GM12878 (cell line): ENCODE measurements at regions not wholly inside any gene's neighbourhood (a gene's known extent, or its start where the extent isn't known, plus 50 kb on each side); places are given as distances from the start of the nearest gene placed in this dataset.

Experiments used
- ATAC-seq: fragments of 200-7000 bp; cut with Tn5 transposase; 3 replicates; pipeline ENCODE4 v1.9.1; 2020; ENCODE audit warnings: mild to moderate bottlenecking, moderate library complexity
- BruUV-seq: library from RNA; stranded (reverse); fragments of 400-500 nt; replicated peaks from 2 replicates; lab custom pipeline; 2021; lab: Mats Ljungman, UMichigan
- CTCF ChIA-PET: fragments of 300-600 bp; sonication (Branson Sonifier 250); formaldehyde crosslinking; extraction: SDS; loops from one replicate; lab custom pipeline; 2021; ENCODE audit warnings: inconsistent platforms; lab: Yijun Ruan, JAX
- POLR2A ChIA-PET: fragments of 350-600 bp; formaldehyde crosslinking; extraction: SDS; loops from one replicate; lab custom pipeline; 2021; ENCODE audit warnings: inconsistent platforms; lab: Charles Lee
- RAD21 ChIA-PET: fragments of 300-600 bp; sonication (Branson Sonifier 250); formaldehyde crosslinking; loops from one replicate; lab custom pipeline; 2023; ENCODE audit warnings: antibody characterized with exemption; ENCODE audit not compliant: unreplicated experiment; lab: Charles Lee
- SMC1A ChIA-PET: fragments of 300-600 bp; sonication (Branson Sonifier 250); formaldehyde crosslinking; loops from one replicate; lab custom pipeline; 2023; ENCODE audit not compliant: unreplicated experiment, uncharacterized antibody; lab: Charles Lee
- DNase-seq: peaks from one replicate; pipeline ENCODE4 v3.0.0-alpha.2; 2011; ENCODE audit warnings: low read depth, low spot score
- FAIRE-seq: peaks from 3 replicates; lab custom pipeline; 2011; peaks lifted over from hg19 to GRCh38; lab: Jason Lieb, UNC
- H2AFZ ChIP-seq: 2 replicates; pipeline ENCODE4 v1.6.0; 2011; ENCODE audit warnings: low read depth, low read length, control low read depth; ENCODE audit not compliant: control insufficient read depth
- H3K27ac ChIP-seq: 2 replicates; pipeline ENCODE4 v1.5.1; 2011; ENCODE audit warnings: control low read depth; ENCODE audit not compliant: control insufficient read depth, insufficient read depth
- H3K27me3 ChIP-seq, 2 experiments: replicated peaks in 1 of 2; 2 replicates each; pipeline versions ENCODE4 v1.6.0 to v1.6.1; 2011; ENCODE audit warnings: low read length in 1 of 2; ENCODE audit not compliant: control insufficient read depth in 2 of 2, insufficient read depth in 2 of 2
- H3K36me3 ChIP-seq, 2 experiments: 2 replicates each; pipeline ENCODE4 v1.5.1; 2011; ENCODE audit warnings: low read length in 1 of 2; ENCODE audit not compliant: control insufficient read depth in 2 of 2, insufficient read depth in 2 of 2
- H3K4me1 ChIP-seq: 2 replicates; pipeline ENCODE4 v1.6.1; 2011; ENCODE audit warnings: mild to moderate bottlenecking, low read length, moderate library complexity, mixed read lengths; ENCODE audit not compliant: control insufficient read depth, insufficient read depth
- H3K4me2 ChIP-seq: 2 replicates; pipeline ENCODE4 v1.6.0; 2011; ENCODE audit warnings: control low read depth; ENCODE audit not compliant: control insufficient read depth, insufficient read depth
- H3K4me3 ChIP-seq: fragments of 200-600 bp; sonication (generic); 2 replicates; pipeline ENCODE4 v1.5.1; 2016
- H3K79me2 ChIP-seq: 2 replicates; pipeline ENCODE4 v1.6.0; 2011; ENCODE audit warnings: low read length; ENCODE audit not compliant: control insufficient read depth, insufficient read depth
- H3K9ac ChIP-seq: 2 replicates; pipeline ENCODE4 v1.8.0; 2011; ENCODE audit warnings: low read length, control low read depth, mixed read lengths; ENCODE audit not compliant: control insufficient read depth, insufficient read depth
- H3K9me3 ChIP-seq: replicated peaks from 3 replicates; pipeline ENCODE4 v1.5.1; 2011; ENCODE audit warnings: mild to moderate bottlenecking, low read length; ENCODE audit not compliant: control insufficient read depth, insufficient read depth
- H4K20me1 ChIP-seq: 2 replicates; pipeline ENCODE4 v1.6.0; 2011; ENCODE audit not compliant: control insufficient read depth, insufficient read depth
- BACH1 ChIP-seq: fragments of 450-650 bp; IDR thresholded peaks from 2 replicates; pipeline ENCODE4 v1.6.1; 2017; ENCODE audit warnings: mild to moderate bottlenecking, borderline replicate concordance
- CHD2 ChIP-seq: IDR thresholded peaks from 2 replicates; pipeline ENCODE4 v1.6.1; 2011; ENCODE audit warnings: low read depth, low read length, improper control_type of control experiment, borderline replicate concordance
- HDGF ChIP-seq: fragments of 450-650 bp; IDR thresholded peaks from 2 replicates; pipeline ENCODE4 v1.6.1; 2016; ENCODE audit warnings: antibody characterized with exemption
- IKZF1 ChIP-seq: fragments of 450-650 bp; conservative IDR thresholded peaks from 2 replicates; pipeline ENCODE4 v1.6.1; 2017; ENCODE audit warnings: antibody characterized with exemption, mild to moderate bottlenecking
- MEF2B ChIP-seq: fragments of 450-650 bp; IDR thresholded peaks from 2 replicates; pipeline ENCODE4 v1.6.1; 2018; ENCODE audit warnings: mild to moderate bottlenecking, moderate library complexity; ENCODE audit not compliant: partially characterized antibody, poor library complexity, severe bottlenecking
- POLR2AphosphoS2 ChIP-seq: IDR thresholded peaks from 2 replicates; pipeline ENCODE4 v1.6.1; 2011; ENCODE audit warnings: low read depth, mild to moderate bottlenecking, low read length, improper control_type of control experiment, moderate library complexity
- POLR2AphosphoS5 ChIP-seq: IDR thresholded peaks from 2 replicates; pipeline ENCODE4 v1.6.1; 2011; ENCODE audit warnings: mild to moderate bottlenecking, low read length, inconsistent platforms
- RELA ChIP-seq: fragments of 450-650 bp; IDR thresholded peaks from 2 replicates; pipeline ENCODE4 v1.8.0; 2014; ENCODE audit warnings: borderline replicate concordance; ENCODE audit not compliant: partially characterized antibody
- SMAD1 ChIP-seq: fragments of 450-650 bp; IDR thresholded peaks from 2 replicates; pipeline ENCODE4 v1.6.1; 2018; ENCODE audit warnings: mild to moderate bottlenecking, low read depth; ENCODE audit not compliant: partially characterized antibody
- TBL1XR1 ChIP-seq: IDR thresholded peaks from 2 replicates; pipeline ENCODE4 v1.6.1; 2012; ENCODE audit warnings: low read depth, low read length, improper control_type of control experiment
- WGBS: methylation state at CpG from one replicate; pipeline ENCODE4 v1.1.6; 2016; ENCODE audit warnings: low lambda C conversion rate; ENCODE audit not compliant: insufficient replicate concordance, insufficient coverage; ENCODE audit errors: missing lambda C conversion rate; 5-methylcytosine and 5-hydroxymethylcytosine counted together
- in situ Hi-C: fragments of 300-500 bp; cut with MboI; formaldehyde crosslinking; loops from 9 replicates; pipeline ENCODE4 v1.14.3; 2018; ENCODE audit warnings: mixed read lengths
- intact Hi-C: fragments of 100-400 bp; cut with micrococcal nuclease; formaldehyde crosslinking; loops from one replicate; pipeline ENCODE4 v1.14.2; 2022; ENCODE audit not compliant: unreplicated experiment
- TF ChIP-seq, protein P1 (sequence below): fragments of 450-650 bp; IDR thresholded peaks from 2 replicates; pipeline ENCODE4 v1.6.1; 2017; ENCODE audit warnings: mild to moderate bottlenecking
- TF ChIP-seq, protein P2 (sequence below): IDR thresholded peaks from 2 replicates; pipeline ENCODE4 v1.6.1; 2012; ENCODE audit warnings: improper control_type of control experiment, low read depth, low read length; ENCODE audit not compliant: insufficient replicate concordance
- TF ChIP-seq, protein P3 (sequence below): fragments of 450-650 bp; IDR thresholded peaks from 2 replicates; pipeline ENCODE4 v1.6.1; 2017; ENCODE audit warnings: mild to moderate bottlenecking, low read depth, inconsistent platforms; ENCODE audit not compliant: poor library complexity, severe bottlenecking

DNA sequence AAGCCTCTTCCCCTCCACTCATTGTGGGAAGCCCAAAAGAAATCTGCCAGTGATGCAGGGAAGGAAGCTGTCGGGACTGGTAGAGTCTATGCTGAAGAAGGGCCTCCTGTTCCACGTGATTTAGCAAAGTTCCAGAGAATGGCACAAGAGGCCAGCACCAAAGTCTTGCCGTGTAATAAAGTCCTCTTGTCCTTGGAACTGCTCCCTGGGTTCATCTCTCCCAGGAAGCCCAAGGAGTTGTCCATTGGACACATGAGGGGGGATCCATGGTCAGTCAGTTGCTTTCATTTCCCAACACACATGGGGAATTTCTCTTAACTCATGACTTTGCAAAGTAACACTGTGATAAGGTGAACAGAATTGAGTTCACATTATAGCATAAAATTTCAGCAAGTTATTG is 116.1 kb upstream of the RAB4A start:
- no peaks in the 10 kb centered on the region for H3K36me3 ChIP-seq
- no peak overlapping the region for H3K27ac ChIP-seq
- TF ChIP-seq MEF2B (no peak), POLR2AphosphoS2 (no peak), RELA (no peak), POLR2AphosphoS5 (no peak), IKZF1 (no peak), HDGF (no peak), BACH1 (no peak), CHD2 (no peak), SMAD1 (no peak), TBL1XR1 (no peak)
- TF ChIP-seq, protein P1, sequence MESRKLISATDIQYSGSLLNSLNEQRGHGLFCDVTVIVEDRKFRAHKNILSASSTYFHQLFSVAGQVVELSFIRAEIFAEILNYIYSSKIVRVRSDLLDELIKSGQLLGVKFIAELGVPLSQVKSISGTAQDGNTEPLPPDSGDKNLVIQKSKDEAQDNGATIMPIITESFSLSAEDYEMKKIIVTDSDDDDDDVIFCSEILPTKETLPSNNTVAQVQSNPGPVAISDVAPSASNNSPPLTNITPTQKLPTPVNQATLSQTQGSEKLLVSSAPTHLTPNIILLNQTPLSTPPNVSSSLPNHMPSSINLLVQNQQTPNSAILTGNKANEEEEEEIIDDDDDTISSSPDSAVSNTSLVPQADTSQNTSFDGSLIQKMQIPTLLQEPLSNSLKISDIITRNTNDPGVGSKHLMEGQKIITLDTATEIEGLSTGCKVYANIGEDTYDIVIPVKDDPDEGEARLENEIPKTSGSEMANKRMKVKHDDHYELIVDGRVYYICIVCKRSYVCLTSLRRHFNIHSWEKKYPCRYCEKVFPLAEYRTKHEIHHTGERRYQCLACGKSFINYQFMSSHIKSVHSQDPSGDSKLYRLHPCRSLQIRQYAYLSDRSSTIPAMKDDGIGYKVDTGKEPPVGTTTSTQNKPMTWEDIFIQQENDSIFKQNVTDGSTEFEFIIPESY = no peak
- TF ChIP-seq, protein P2, sequence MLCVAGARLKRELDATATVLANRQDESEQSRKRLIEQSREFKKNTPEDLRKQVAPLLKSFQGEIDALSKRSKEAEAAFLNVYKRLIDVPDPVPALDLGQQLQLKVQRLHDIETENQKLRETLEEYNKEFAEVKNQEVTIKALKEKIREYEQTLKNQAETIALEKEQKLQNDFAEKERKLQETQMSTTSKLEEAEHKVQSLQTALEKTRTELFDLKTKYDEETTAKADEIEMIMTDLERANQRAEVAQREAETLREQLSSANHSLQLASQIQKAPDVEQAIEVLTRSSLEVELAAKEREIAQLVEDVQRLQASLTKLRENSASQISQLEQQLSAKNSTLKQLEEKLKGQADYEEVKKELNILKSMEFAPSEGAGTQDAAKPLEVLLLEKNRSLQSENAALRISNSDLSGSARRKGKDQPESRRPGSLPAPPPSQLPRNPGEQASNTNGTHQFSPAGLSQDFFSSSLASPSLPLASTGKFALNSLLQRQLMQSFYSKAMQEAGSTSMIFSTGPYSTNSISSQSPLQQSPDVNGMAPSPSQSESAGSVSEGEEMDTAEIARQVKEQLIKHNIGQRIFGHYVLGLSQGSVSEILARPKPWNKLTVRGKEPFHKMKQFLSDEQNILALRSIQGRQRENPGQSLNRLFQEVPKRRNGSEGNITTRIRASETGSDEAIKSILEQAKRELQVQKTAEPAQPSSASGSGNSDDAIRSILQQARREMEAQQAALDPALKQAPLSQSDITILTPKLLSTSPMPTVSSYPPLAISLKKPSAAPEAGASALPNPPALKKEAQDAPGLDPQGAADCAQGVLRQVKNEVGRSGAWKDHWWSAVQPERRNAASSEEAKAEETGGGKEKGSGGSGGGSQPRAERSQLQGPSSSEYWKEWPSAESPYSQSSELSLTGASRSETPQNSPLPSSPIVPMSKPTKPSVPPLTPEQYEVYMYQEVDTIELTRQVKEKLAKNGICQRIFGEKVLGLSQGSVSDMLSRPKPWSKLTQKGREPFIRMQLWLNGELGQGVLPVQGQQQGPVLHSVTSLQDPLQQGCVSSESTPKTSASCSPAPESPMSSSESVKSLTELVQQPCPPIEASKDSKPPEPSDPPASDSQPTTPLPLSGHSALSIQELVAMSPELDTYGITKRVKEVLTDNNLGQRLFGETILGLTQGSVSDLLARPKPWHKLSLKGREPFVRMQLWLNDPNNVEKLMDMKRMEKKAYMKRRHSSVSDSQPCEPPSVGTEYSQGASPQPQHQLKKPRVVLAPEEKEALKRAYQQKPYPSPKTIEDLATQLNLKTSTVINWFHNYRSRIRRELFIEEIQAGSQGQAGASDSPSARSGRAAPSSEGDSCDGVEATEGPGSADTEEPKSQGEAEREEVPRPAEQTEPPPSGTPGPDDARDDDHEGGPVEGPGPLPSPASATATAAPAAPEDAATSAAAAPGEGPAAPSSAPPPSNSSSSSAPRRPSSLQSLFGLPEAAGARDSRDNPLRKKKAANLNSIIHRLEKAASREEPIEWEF = no peak
- TF ChIP-seq, protein P3, sequence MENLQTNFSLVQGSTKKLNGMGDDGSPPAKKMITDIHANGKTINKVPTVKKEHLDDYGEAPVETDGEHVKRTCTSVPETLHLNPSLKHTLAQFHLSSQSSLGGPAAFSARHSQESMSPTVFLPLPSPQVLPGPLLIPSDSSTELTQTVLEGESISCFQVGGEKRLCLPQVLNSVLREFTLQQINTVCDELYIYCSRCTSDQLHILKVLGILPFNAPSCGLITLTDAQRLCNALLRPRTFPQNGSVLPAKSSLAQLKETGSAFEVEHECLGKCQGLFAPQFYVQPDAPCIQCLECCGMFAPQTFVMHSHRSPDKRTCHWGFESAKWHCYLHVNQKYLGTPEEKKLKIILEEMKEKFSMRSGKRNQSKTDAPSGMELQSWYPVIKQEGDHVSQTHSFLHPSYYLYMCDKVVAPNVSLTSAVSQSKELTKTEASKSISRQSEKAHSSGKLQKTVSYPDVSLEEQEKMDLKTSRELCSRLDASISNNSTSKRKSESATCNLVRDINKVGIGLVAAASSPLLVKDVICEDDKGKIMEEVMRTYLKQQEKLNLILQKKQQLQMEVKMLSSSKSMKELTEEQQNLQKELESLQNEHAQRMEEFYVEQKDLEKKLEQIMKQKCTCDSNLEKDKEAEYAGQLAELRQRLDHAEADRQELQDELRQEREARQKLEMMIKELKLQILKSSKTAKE = no peak
- no peaks in the 10 kb centered on the region for H3K4me1 ChIP-seq
- no peak overlapping the region for H2AFZ ChIP-seq
- POLR2A ChIA-PET = no interaction called here
- no peaks in the 10 kb centered on the region for H3K9me3 ChIP-seq
- H3K4me3 ChIP-seq = no peak overlapping the region
- no peaks in the 10 kb centered on the region for H4K20me1 ChIP-seq
- SMC1A ChIA-PET = no interaction called here
- ATAC-seq (no peak), FAIRE-seq (no peak), DNase-seq (no peak)
- H3K4me2 ChIP-seq = no peak overlapping the region
- intact Hi-C loops (no loop called here), in situ Hi-C loops (no loop called here)
- H3K9ac ChIP-seq = no peak overlapping the region
- RAD21 ChIA-PET = no interaction called here
- WGBS = 3% methylated on average over 3 of the region's 3 CpGs
- no TSS peak for BruUV-seq
- no peaks in the 10 kb centered on the region; a peak in 1 of 4 replicates for H3K27me3 ChIP-seq
- H3K79me2 ChIP-seq = no peaks in the 10 kb centered on the region
- CTCF ChIA-PET = interaction anchor here (1.0 kb wide), 1 partner anchor 328 kb away, joined by 3 read pairs; no protein-coding TSS in a partner anchor
